ENCODE measurements at regions not wholly inside any gene's neighbourhood (a gene's known extent, or its start where the extent isn't known, plus 50 kb on each side); places are given as distances from the start of the nearest gene placed in this dataset.

DNA sequence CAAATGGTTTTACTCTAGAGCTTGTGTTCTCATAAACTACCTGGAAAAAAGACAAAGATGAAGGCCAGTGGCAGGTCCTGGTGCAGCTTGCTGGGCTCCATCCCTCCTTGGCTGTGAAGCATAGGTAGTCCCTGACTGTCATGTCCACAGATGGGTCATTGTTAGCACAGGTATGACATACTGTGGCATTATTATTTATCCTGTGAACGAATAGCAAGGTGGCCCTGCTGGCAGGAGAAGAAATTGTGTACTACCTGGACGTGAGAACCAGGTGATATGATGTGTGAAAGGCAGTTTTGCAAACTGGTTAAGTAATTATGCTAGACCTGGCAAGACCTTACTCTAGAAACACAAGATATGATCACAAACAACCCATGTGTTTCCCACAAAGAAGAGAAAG, 63.9 kb downstream of the CCDC71L start:
- TF ChIP-seq, protein P1, sequence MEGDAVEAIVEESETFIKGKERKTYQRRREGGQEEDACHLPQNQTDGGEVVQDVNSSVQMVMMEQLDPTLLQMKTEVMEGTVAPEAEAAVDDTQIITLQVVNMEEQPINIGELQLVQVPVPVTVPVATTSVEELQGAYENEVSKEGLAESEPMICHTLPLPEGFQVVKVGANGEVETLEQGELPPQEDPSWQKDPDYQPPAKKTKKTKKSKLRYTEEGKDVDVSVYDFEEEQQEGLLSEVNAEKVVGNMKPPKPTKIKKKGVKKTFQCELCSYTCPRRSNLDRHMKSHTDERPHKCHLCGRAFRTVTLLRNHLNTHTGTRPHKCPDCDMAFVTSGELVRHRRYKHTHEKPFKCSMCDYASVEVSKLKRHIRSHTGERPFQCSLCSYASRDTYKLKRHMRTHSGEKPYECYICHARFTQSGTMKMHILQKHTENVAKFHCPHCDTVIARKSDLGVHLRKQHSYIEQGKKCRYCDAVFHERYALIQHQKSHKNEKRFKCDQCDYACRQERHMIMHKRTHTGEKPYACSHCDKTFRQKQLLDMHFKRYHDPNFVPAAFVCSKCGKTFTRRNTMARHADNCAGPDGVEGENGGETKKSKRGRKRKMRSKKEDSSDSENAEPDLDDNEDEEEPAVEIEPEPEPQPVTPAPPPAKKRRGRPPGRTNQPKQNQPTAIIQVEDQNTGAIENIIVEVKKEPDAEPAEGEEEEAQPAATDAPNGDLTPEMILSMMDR (IDR thresholded peaks at IDR 0.05; ENCODE audit: low read depth, low read length): no peak
- CTCF ChIA-PET: no interaction called here
- Histone ChIP-seq H3K4me3 (ENCODE audit: low read depth, low read length) (no peak overlapping the region), H3K27me3 (ENCODE audit: control insufficient read depth, insufficient read depth, low read length) (no peaks in the 10 kb centered on the region), H3K9me3 (ENCODE audit: control insufficient read depth, insufficient read depth, low read length) (no peaks in the 10 kb centered on the region), H3K27ac (ENCODE audit: low read depth, low read length) (no peak overlapping the region)
- no peak for DNase-seq (ENCODE audit: low read depth, low spot score)
- POLR2A ChIA-PET: no interaction called here

DNA sequence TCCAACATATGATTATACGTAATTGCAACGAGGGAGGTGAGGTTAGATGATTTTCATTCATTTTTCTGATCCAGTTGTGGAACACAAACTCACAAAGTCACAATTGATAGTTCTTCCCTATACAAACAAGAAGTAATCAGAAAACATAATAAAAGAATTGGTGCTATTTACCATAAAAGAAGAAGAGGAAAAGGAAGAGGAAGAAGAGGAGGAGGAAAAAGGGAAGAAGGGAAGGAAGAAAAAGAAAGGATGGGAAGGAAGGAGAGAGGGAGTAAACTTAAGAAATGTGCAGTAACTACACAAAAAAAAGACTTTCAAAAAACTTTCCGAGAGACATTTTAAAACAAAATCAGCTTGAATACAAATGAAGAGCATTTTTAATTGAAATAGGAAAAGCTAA, 65.0 kb downstream of the CCDC71L start:
- ChIA-PET CTCF (no interaction called here), POLR2A (no interaction called here)
- H3K9me3 ChIP-seq (ENCODE audit: control insufficient read depth, insufficient read depth, low read length): no peaks in the 10 kb centered on the region
- no peak for DNase-seq (ENCODE audit: low read depth, low spot score)
- H3K27ac ChIP-seq (ENCODE audit: low read depth, low read length): no peak overlapping the region
- no peak overlapping the region for H3K4me3 ChIP-seq (ENCODE audit: low read depth, low read length)
- H3K27me3 ChIP-seq (ENCODE audit: control insufficient read depth, insufficient read depth, low read length): no peaks in the 10 kb centered on the region
- TF ChIP-seq, protein P1 (IDR thresholded peaks at IDR 0.05; ENCODE audit: low read depth, low read length): no peak

DNA sequence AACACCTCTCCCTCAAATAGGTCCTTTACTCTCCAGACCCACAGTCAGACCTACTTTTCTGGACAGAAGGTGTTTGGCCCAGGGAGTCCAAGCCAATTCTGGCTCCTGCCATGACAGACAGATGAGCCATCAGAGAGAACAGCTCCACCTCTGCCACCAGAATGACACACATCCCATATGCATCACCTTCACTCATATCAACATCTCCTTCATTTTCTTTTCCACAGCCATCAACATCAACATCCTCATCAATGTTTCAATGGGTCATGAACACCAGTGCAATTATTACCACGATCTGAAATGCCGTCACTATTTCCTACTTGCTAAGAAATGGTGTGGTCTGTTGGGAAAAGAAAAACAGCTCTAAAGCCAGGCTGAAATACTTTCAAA, 67.9 kb downstream of the CCDC71L start:
- POLR2A ChIA-PET: no interaction called here
- DNase-seq (ENCODE audit: low read depth, low spot score): no peak
- CTCF ChIA-PET: no interaction called here
- H3K27ac ChIP-seq (ENCODE audit: low read depth, low read length): no peak overlapping the region
- TF ChIP-seq, protein P1 (IDR thresholded peaks at IDR 0.05; ENCODE audit: low read depth, low read length): no peak
- no peak overlapping the region for H3K4me3 ChIP-seq (ENCODE audit: low read depth, low read length)
- H3K9me3 ChIP-seq (ENCODE audit: control insufficient read depth, insufficient read depth, low read length): no peaks in the 10 kb centered on the region
- no peaks in the 10 kb centered on the region for H3K27me3 ChIP-seq (ENCODE audit: control insufficient read depth, insufficient read depth, low read length)

DNA sequence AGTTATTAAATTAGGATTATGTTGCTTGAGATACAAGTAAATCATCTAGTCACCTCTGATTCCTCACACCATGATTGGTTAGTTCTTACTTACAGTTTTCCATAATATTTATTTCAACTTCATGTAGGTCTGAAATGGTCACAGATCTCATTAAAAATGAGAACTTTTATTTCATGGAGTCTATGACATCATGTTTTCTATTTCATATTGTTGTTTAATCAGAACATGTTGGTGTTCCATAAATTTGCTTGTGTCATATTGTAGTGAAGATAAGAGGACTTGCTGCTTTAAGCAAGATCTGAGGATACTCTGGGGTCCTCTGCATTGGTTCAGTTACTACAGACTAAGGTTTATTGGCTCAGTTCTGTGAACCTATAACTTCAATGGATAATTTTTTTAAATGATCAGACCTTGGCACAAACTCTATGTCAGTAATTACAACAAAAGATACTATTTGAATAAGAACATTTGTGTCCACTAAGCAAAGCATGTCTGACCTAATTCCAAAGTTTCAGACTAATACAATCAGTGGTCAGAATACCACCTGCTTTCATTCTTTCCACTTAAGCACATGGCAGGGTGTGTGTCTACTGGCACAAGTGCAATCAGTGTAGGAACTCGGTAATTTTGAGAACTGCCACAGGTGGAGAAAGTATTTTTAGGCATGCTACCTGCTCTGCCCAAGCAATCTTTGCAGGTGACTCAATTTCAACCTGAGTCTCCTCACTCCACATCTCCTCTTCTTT, 68.5 kb downstream of the CCDC71L start:
- Histone ChIP-seq H3K27ac (ENCODE audit: low read depth, low read length) (no peak overlapping the region), H3K4me3 (ENCODE audit: low read depth, low read length) (no peak overlapping the region), H3K27me3 (ENCODE audit: control insufficient read depth, insufficient read depth, low read length) (no peaks in the 10 kb centered on the region), H3K9me3 (ENCODE audit: control insufficient read depth, insufficient read depth, low read length) (no peaks in the 10 kb centered on the region)
- TF ChIP-seq, protein P1 (IDR thresholded peaks at IDR 0.05; ENCODE audit: low read depth, low read length): no peak
- POLR2A ChIA-PET: no interaction called here
- CTCF ChIA-PET: no interaction called here
- DNase-seq (ENCODE audit: low read depth, low spot score): no peak

- ChIA-PET POLR2A (no interaction called here), CTCF (no interaction called here)
- Histone ChIP-seq H3K9me3 (ENCODE audit: control insufficient read depth, insufficient read depth, low read length) (no peaks in the 10 kb centered on the region), H3K4me3 (ENCODE audit: low read depth, low read length) (no peak overlapping the region), H3K27me3 (ENCODE audit: control insufficient read depth, insufficient read depth, low read length) (no peaks in the 10 kb centered on the region), H3K27ac (ENCODE audit: low read depth, low read length) (no peak overlapping the region)
- TF ChIP-seq, protein P1 (IDR thresholded peaks at IDR 0.05; ENCODE audit: low read depth, low read length): no peak
- no peak for DNase-seq (ENCODE audit: low read depth, low spot score)
Observed at GRCh38 chr7:106591146-106591545, 69.8 kb downstream of the CCDC71L start.

Measured in AG04450 (cell line).